HEK293 (cell line): ENCODE measurements at regions not wholly inside any gene's neighbourhood (a gene's known extent, or its start where the extent isn't known, plus 50 kb on each side); places are given as distances from the start of the nearest gene placed in this dataset.

Source experiments
- CTCF ChIA-PET: fragments of 350-600 bp; formaldehyde crosslinking; extraction: SDS; loops from one replicate; lab custom pipeline; 2021; ENCODE audit warnings: antibody characterized with exemption; lab: Yijun Ruan, JAX
- POLR2A ChIA-PET: fragments of 300-600 bp; formaldehyde crosslinking; extraction: SDS; loops from one replicate; lab custom pipeline; 2020; ENCODE audit warnings: antibody characterized with exemption, inconsistent platforms; lab: Yijun Ruan, JAX
- H3K27ac ChIP-seq: fragments of 200-500 bp; sonication (Bioruptor generic); 2 replicates; pipeline ENCODE4 v1.5.1; 2014; ENCODE audit warnings: low read depth, low read length, control low read depth, inconsistent platforms; ENCODE audit errors: extremely low read depth
- H3K36me3 ChIP-seq, 2 experiments: fragments of 200-500 bp in 1 of 2; sonication (Bioruptor generic) in 1 of 2; 1 replicate in 1 of 2; 2 replicates in 1 of 2; pipeline ENCODE4 v1.5.1; 2014 to 2017; ENCODE audit warnings: inconsistent platforms in 2 of 2, low read length in 2 of 2; ENCODE audit not compliant: control insufficient read depth in 2 of 2, insufficient read depth in 1 of 2
- H3K4me1 ChIP-seq: fragments of 200-500 bp; sonication (Bioruptor generic); 2 replicates; pipeline ENCODE4 v1.5.1; 2014; ENCODE audit warnings: mild to moderate bottlenecking, low read length, inconsistent platforms; ENCODE audit not compliant: control insufficient read depth, insufficient read depth
- H3K4me3 ChIP-seq: 2 replicates; pipeline ENCODE4 v1.5.1; 2011; ENCODE audit warnings: low read depth, mild to moderate bottlenecking, control low read depth, low read length, moderate library complexity
- H3K9me3 ChIP-seq: fragments of 200-500 bp; sonication (Bioruptor generic); 2 replicates; pipeline ENCODE4 v1.5.1; 2014; ENCODE audit warnings: low read depth, low read length, inconsistent platforms; ENCODE audit not compliant: control insufficient read depth, insufficient read depth
- BCL11B ChIP-seq: fragments of 450-650 bp; formaldehyde crosslinking; IDR thresholded peaks from 2 replicates; pipeline ENCODE4 v1.5.1; 2016; ENCODE audit warnings: low read depth, missing biosample characterization, missing genetic modification characterization
- GLIS2 ChIP-seq: fragments of 450-650 bp; formaldehyde crosslinking; IDR thresholded peaks from 2 replicates; pipeline ENCODE4 v1.5.1; 2016; ENCODE audit warnings: missing biosample characterization, missing genetic modification characterization
- PRDM1 ChIP-seq: fragments of 450-650 bp; formaldehyde crosslinking; IDR thresholded peaks from 2 replicates; pipeline ENCODE4; 2016; ENCODE audit warnings: missing biosample characterization, missing genetic modification characterization
- RBAK ChIP-seq: fragments of 450-650 bp; formaldehyde crosslinking; IDR thresholded peaks from 2 replicates; pipeline ENCODE4 v1.5.1; 2016; ENCODE audit warnings: missing biosample characterization, missing genetic modification characterization
- SP2 ChIP-seq: fragments of 450-650 bp; formaldehyde crosslinking; IDR thresholded peaks from 2 replicates; pipeline ENCODE4 v1.5.1; 2016; ENCODE audit warnings: missing biosample characterization, missing genetic modification characterization
- ZBTB17 ChIP-seq: fragments of 450-650 bp; formaldehyde crosslinking; IDR thresholded peaks from 2 replicates; pipeline ENCODE4 v1.5.1; 2016; ENCODE audit warnings: missing biosample characterization, missing genetic modification characterization
- ZBTB8A ChIP-seq: fragments of 450-650 bp; formaldehyde crosslinking; IDR thresholded peaks from 2 replicates; pipeline ENCODE4 v1.5.1; 2016; ENCODE audit warnings: missing biosample characterization, missing genetic modification characterization
- ZFHX2 ChIP-seq: fragments of 450-650 bp; formaldehyde crosslinking; conservative IDR thresholded peaks from 2 replicates; pipeline ENCODE4 v1.5.1; 2016; ENCODE audit warnings: missing biosample characterization, missing genetic modification characterization
- ZFP37 ChIP-seq: fragments of 450-650 bp; formaldehyde crosslinking; IDR thresholded peaks from 2 replicates; pipeline ENCODE4 v1.5.1; 2016; ENCODE audit warnings: missing biosample characterization, missing genetic modification characterization
- ZFP41 ChIP-seq: fragments of 450-650 bp; formaldehyde crosslinking; IDR thresholded peaks from 2 replicates; pipeline ENCODE4 v1.5.1; 2016; ENCODE audit warnings: missing biosample characterization, missing genetic modification characterization, borderline replicate concordance
- ZNF157 ChIP-seq: fragments of 450-650 bp; formaldehyde crosslinking; IDR thresholded peaks from 2 replicates; pipeline ENCODE4 v1.5.1; 2016; ENCODE audit warnings: missing biosample characterization, missing genetic modification characterization
- ZNF341 ChIP-seq: fragments of 450-650 bp; formaldehyde crosslinking; IDR thresholded peaks from 2 replicates; pipeline ENCODE4; 2016; ENCODE audit warnings: low read depth, missing biosample characterization, missing genetic modification characterization
- ZNF513 ChIP-seq: fragments of 450-650 bp; IDR thresholded peaks from 2 replicates; pipeline ENCODE4 v1.5.1; 2018; ENCODE audit warnings: missing biosample characterization, missing genetic modification characterization
- ZNF560 ChIP-seq: fragments of 450-650 bp; formaldehyde crosslinking; IDR thresholded peaks from 2 replicates; pipeline ENCODE4 v1.5.1; 2017; ENCODE audit warnings: missing biosample characterization, missing genetic modification characterization, borderline replicate concordance
- ZNF624 ChIP-seq: fragments of 450-650 bp; formaldehyde crosslinking; IDR thresholded peaks from 2 replicates; pipeline ENCODE4 v1.5.1; 2017; ENCODE audit warnings: missing biosample characterization, missing genetic modification characterization
- ZNF654 ChIP-seq: fragments of 450-650 bp; formaldehyde crosslinking; IDR thresholded peaks from 2 replicates; pipeline ENCODE4 v1.5.1; 2016; ENCODE audit warnings: low read depth, missing biosample characterization, missing genetic modification characterization
- ZNF660 ChIP-seq: fragments of 450-650 bp; IDR thresholded peaks from 2 replicates; pipeline ENCODE4 v1.5.1; 2018; ENCODE audit warnings: missing biosample characterization, mild to moderate bottlenecking, missing genetic modification characterization
- ZNF664 ChIP-seq: fragments of 450-650 bp; formaldehyde crosslinking; IDR thresholded peaks from 2 replicates; pipeline ENCODE4 v1.5.1; 2016; ENCODE audit warnings: missing biosample characterization, missing genetic modification characterization
- ZNF677 ChIP-seq: fragments of 450-650 bp; IDR thresholded peaks from 2 replicates; pipeline ENCODE4 v1.5.0; 2018; ENCODE audit warnings: missing biosample characterization, mild to moderate bottlenecking, missing genetic modification characterization, moderate library complexity
- ZNF704 ChIP-seq: fragments of 450-650 bp; formaldehyde crosslinking; IDR thresholded peaks from 2 replicates; pipeline ENCODE4 v1.5.1; 2016; ENCODE audit warnings: missing biosample characterization, missing genetic modification characterization
- ZSCAN16 ChIP-seq: fragments of 450-650 bp; formaldehyde crosslinking; IDR thresholded peaks from 2 replicates; pipeline ENCODE4 v1.5.1; 2016; ENCODE audit warnings: missing biosample characterization, missing genetic modification characterization
- TF ChIP-seq, protein P1 (sequence below): fragments of 450-650 bp; formaldehyde crosslinking; IDR thresholded peaks from 2 replicates; pipeline ENCODE4 v1.5.1; 2016; ENCODE audit warnings: missing biosample characterization, missing genetic modification characterization
- TF ChIP-seq, protein P2 (sequence below): fragments of 450-650 bp; formaldehyde crosslinking; IDR thresholded peaks from 2 replicates; pipeline ENCODE4 v1.5.1; 2016; ENCODE audit warnings: missing biosample characterization, missing genetic modification characterization
- TF ChIP-seq, protein P3 (sequence below): fragments of 450-650 bp; formaldehyde crosslinking; IDR thresholded peaks from 2 replicates; pipeline ENCODE4 v1.5.1; 2016; ENCODE audit warnings: missing biosample characterization, missing genetic modification characterization
- TF ChIP-seq, protein P4 (sequence below): fragments of 450-650 bp; formaldehyde crosslinking; IDR thresholded peaks from 2 replicates; pipeline ENCODE4 v1.5.1; 2016; ENCODE audit warnings: missing biosample characterization, missing genetic modification characterization

DNA sequence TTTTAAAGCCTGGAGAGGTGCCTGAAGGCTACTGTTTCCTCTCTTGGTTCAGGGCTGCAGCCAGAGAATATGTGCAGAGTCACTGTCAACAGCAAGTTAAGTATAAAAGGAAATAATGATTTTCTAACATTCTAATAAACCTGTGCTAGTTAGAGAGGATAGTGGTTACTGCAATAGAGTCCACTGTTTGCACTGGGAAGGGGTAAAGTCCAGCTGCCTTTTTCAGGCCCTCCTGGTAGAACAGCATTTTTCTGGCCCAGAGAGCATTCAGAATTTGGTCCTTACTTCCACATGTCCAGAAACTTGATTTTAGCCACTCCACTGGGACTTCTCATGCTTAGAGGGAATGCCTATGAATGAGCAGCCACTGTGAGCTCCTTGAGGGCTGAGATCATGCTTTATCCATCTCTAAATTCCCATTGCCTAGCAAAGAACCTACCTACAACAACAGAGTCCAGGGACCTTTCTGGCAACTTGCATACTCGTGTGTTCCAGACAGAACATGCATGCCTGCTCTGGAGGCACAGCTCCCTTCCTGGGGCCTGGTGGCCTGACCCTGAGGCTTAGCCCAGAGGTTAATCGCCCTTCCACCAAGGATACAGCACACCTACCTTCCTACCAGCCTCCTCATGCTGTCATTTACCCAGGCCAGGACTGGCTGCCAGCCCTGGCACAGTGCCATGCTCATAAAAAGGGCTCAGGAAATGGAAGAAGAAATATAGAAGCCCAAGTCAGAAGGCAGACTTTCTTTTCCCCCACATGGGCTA lies 50.3 kb upstream of the ATP13A3 start:
- no peak overlapping the region for H3K4me3 ChIP-seq
- POLR2A ChIA-PET = interaction anchor here (0.6 kb wide), 1 partner anchor 61 kb away, joined by 3 read pairs; no protein-coding TSS in a partner anchor
- no peaks in the 10 kb centered on the region for H3K36me3 ChIP-seq
- H3K4me1 ChIP-seq = peaks cover 5% of the 10 kb centered on the region; the same call in 1 of the 2 replicates
- H3K27ac ChIP-seq = no peak overlapping the region
- CTCF ChIA-PET = interaction anchor here (0.5 kb wide), 1 partner anchor 1325 kb away, joined by 4 read pairs; no protein-coding TSS in a partner anchor
- no peaks in the 10 kb centered on the region for H3K9me3 ChIP-seq
- TF ChIP-seq ZBTB17 (tag by site-specific recombination) (peak; percentile 66), GLIS2 (no peak), ZNF341 (tag by site-specific recombination) (peak; percentile 70), ZNF704 (no peak), ZBTB8A (tag by site-specific recombination) (peak; percentile 40; the same call in 1 of the 2 replicates), BCL11B (no peak), ZNF660 (peak; percentile 53; the same call in 1 of the 2 replicates), PRDM1 (tag by site-specific recombination) (0 out of 2 replicates have a peak, but pooled peaks have one; percentile 9), ZNF654 (no peak), ZNF157 (tag by site-specific recombination) (no peak), ZNF513 (tag by site-specific recombination) (no peak), ZNF677 (tag by site-specific recombination) (no peak), ZFHX2 (tag by site-specific recombination) (0 out of 2 replicates have a peak, but pooled peaks have one; percentile 13), ZNF624 (tag by site-specific recombination) (no peak), RBAK (tag by site-specific recombination) (no peak), SP2 (no peak), ZNF664 (tag by site-specific recombination) (no peak), ZSCAN16 (tag by site-specific recombination) (no peak), ZFP41 (no peak), ZNF560 (tag by site-specific recombination) (no peak), ZFP37 (tag by site-specific recombination) (peak; percentile 75; the same call in 1 of the 2 replicates)
- TF ChIP-seq, protein P1, sequence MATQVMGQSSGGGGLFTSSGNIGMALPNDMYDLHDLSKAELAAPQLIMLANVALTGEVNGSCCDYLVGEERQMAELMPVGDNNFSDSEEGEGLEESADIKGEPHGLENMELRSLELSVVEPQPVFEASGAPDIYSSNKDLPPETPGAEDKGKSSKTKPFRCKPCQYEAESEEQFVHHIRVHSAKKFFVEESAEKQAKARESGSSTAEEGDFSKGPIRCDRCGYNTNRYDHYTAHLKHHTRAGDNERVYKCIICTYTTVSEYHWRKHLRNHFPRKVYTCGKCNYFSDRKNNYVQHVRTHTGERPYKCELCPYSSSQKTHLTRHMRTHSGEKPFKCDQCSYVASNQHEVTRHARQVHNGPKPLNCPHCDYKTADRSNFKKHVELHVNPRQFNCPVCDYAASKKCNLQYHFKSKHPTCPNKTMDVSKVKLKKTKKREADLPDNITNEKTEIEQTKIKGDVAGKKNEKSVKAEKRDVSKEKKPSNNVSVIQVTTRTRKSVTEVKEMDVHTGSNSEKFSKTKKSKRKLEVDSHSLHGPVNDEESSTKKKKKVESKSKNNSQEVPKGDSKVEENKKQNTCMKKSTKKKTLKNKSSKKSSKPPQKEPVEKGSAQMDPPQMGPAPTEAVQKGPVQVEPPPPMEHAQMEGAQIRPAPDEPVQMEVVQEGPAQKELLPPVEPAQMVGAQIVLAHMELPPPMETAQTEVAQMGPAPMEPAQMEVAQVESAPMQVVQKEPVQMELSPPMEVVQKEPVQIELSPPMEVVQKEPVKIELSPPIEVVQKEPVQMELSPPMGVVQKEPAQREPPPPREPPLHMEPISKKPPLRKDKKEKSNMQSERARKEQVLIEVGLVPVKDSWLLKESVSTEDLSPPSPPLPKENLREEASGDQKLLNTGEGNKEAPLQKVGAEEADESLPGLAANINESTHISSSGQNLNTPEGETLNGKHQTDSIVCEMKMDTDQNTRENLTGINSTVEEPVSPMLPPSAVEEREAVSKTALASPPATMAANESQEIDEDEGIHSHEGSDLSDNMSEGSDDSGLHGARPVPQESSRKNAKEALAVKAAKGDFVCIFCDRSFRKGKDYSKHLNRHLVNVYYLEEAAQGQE (tag by site-specific recombination) = no peak
- TF ChIP-seq, protein P2, sequence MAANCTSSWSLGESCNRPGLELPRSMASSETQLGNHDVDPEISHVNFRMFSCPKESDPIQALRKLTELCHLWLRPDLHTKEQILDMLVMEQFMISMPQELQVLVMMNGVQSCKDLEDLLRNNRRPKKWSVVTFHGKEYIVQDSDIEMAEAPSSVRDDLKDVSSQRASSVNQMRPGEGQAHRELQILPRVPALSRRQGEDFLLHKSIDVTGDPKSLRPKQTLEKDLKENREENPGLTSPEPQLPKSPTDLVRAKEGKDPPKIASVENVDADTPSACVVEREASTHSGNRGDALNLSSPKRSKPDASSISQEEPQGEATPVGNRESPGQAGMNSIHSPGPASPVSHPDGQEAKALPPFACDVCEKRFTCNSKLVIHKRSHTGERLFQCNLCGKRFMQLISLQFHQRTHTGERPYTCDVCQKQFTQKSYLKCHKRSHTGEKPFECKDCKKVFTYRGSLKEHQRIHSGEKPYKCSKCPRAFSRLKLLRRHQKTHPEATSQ (tag by site-specific recombination) = no peak
- TF ChIP-seq, protein P3, sequence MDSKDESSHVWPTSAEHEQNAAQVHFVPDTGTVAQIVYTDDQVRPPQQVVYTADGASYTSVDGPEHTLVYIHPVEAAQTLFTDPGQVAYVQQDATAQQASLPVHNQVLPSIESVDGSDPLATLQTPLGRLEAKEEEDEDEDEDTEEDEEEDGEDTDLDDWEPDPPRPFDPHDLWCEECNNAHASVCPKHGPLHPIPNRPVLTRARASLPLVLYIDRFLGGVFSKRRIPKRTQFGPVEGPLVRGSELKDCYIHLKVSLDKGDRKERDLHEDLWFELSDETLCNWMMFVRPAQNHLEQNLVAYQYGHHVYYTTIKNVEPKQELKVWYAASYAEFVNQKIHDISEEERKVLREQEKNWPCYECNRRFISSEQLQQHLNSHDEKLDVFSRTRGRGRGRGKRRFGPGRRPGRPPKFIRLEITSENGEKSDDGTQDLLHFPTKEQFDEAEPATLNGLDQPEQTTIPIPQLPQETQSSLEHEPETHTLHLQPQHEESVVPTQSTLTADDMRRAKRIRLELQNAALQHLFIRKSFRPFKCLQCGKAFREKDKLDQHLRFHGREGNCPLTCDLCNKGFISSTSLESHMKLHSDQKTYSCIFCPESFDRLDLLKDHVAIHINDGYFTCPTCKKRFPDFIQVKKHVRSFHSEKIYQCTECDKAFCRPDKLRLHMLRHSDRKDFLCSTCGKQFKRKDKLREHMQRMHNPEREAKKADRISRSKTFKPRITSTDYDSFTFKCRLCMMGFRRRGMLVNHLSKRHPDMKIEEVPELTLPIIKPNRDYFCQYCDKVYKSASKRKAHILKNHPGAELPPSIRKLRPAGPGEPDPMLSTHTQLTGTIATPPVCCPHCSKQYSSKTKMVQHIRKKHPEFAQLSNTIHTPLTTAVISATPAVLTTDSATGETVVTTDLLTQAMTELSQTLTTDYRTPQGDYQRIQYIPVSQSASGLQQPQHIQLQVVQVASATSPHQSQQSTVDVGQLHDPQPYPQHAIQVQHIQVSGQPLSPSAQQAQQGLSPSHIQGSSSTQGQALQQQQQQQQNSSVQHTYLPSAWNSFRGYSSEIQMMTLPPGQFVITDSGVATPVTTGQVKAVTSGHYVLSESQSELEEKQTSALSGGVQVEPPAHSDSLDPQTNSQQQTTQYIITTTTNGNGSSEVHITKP = 0 out of 2 replicates have a peak, but pooled peaks have one; percentile 18
- TF ChIP-seq, protein P4, sequence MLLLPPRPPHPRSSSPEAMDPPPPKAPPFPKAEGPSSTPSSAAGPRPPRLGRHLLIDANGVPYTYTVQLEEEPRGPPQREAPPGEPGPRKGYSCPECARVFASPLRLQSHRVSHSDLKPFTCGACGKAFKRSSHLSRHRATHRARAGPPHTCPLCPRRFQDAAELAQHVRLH = 0 out of 2 replicates have a peak, but pooled peaks have one; percentile 33
